CD4-positive, alpha-beta T cell treated with Interleukin-15 for 1 hour (primary cell): ENCODE measurements at regions not wholly inside any gene's neighbourhood (a gene's known extent, or its start where the extent isn't known, plus 50 kb on each side); places are given as distances from the start of the nearest gene placed in this dataset.
"Not testable (repeated sequence)": the region's sequence is repeated elsewhere in the genome, so short reads cannot be mapped to it uniquely, and the experiment has no call there.

Experiments used
- DNase-seq: peaks from one replicate; pipeline ENCODE4 v3.0.0-alpha.2; 2020

DNA sequence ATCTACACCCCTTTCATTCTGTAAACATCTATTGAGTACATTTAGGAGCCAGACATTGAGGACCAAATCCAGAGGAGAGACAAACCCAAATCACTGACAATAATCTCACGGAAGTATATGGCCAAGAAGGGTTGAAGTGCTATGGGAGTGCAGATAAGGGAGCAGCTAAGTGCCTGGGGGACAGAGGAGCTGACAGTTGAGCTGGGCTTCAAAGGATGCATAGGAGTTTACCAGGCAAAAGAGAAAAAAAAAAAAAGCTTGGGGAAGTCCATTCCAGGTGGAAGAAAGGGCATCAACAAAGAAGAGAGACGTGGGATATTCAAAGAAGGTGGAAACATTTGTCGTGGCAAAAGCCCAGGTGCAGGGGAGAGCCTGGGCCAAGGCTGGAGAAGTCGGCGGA, 60.5 kb upstream of the NANOS1 start:
- no peak for DNase-seq

DNA sequence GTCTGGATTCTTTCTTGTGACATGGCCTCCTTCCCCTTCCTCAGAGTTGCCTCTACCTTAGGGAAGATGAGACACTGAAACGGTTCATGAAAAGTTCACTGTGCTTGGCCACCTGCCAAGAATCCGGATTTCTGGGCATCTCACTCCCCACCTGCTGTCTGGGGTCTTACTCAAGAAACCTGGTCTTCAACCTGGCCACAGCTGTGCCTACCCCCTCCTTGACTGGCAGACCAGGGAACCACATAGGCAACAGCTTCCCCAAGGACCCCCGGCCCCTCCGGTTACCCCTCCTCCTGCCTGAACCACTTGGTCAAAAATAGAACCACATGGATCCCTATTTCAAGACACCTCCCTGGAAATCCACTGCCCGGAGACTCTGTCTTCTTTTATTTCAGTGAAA, 58.7 kb upstream of the NANOS1 start:
- no peak for DNase-seq

DNA sequence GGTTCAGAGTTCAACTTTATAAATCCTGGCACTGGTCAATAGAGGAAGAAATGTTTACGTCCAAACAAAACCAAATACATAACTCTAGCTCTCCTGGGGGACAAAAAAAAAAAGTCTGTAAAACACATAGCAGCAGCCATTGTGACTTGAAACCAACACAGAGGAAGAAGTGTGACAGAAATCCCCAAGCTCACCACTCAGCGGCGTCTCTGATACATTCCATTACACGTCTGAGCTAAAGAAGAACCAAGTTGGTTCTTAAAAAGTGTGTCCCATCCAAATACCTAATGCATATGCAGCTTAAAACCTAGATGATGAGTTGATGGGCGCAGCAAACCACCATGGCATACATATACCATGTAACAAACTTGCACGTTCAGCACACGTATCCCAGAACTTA, 58.3 kb upstream of the NANOS1 start:
- no peak for DNase-seq

DNA sequence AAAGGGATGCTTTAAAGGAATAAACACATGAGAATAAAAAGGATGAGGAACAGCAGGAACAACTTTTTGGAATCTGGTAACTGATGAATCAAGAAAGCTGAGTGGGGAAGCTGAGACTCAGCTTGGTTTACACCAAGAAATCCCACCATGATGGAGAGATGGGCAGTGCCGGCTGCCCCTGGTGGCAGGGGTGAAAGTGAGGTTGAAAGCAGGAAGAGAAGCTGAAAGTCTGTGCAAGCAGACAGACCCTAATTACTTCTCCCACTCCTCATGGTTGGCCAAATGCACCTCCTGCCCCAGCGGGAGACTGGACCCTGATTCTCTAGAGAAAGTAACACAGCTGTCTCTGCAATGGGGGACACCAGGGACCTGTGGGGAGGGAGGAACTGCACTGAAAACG, 57.6 kb upstream of the NANOS1 start:
- no peak for DNase-seq

DNA sequence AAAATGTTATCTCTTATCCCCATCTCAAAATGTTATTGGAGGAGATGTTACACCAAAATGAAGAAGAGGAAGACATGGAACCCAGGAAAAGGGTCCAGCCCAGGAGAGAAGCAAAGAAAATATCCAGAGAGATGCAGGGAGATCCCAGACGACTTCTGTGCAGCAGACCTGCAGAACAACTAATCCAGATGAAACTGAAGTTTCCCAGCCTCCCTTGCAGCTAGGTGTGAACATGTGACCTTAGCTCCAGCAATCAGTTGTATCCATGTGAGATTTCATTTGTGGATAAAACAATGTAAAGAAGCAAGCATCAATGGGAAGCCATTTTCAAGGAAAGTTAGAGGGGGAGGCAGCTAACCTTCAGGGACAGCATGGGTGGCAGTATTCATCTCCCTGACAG, 55.8 kb upstream of the NANOS1 start:
- no peak for DNase-seq

DNA sequence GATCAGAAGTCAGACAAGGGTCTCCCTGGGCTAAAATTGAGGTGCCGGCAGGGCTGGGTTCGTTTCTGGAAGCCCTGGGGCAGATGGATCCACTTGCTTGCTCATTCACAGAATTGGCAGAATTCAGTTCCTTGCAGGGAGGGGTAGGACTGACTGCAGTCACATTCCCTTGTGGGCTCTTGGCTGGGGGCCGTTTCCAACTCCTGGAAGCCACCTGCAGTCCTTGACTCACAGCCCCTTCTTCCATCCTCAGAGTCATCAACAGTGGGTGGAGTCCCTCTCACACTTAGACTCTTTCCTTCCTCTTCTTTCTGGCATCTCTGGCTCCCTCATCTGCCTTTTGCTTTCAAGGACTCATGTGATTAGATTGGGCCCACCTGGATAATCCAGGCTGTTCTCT, 54.6 kb upstream of the NANOS1 start:
- DNase-seq = no peak

DNA sequence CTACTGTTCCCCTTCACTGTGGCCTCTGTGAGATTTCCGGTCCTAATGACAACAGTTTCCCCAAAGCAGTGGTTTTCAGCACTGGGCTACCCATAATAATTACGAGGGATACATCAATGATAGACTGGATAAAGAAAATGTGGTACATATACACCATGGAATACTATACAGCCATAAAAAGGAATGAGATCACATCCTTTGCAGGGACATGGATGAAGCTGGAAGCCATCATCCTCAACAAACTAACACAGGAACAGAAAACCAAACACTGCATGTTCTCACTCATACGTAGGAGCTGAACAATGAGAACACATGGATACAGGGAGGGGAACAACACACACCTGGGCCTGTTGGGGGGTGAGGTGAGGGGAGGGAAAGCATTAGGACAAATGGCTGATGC, 53.3 kb upstream of the NANOS1 start:
- DNase-seq = not testable (repeated sequence)

DNA sequence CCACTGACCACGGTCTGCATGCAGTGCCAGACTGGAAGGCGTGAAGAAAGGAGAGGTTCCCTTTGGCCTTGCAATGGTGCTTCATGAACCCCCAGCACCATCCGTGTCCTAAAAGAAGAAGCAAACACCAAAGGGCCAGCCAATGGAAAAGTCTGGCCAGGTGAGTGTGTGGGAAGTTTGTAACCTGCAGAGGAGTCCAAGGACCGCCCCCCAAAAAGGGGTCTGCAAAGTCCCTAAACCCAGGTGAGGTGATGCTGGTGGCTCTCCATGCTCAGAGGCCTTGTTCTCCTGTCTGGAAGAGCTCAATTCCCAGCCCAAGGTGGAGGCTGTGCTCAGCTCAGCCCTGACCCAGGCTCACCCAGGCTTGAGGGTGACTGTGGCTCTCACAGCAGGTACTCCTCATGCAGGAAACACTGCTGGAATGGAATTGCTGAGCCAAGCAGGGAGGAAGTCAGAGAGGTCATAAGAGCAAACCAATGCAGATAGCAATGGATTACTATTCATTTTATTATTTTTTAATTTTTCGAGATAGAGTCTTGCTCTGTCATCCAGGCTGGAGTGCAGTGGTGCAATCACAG, 52.4 kb upstream of the NANOS1 start:
- DNase-seq = no peak

DNA sequence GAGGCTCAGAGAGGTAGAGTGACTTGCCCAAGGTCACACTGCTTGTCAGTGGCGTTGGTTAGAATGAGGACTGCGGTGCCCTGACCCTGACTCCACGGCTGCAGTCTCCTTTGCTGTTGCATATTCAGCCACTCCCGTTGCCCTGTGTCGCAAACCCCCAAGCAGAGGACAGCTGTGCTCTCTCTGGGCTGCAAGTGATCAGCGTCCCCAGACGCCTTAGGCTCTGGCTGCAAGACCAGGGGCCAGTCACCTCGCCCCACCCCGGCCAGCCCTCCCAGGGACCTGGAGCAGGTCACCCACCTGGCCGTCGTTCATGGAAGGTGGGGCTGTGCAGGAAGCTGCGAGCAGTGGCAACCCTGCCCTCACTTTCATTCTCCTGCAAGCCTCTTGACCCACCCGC, 51.7 kb upstream of the NANOS1 start:
- no peak for DNase-seq

DNA sequence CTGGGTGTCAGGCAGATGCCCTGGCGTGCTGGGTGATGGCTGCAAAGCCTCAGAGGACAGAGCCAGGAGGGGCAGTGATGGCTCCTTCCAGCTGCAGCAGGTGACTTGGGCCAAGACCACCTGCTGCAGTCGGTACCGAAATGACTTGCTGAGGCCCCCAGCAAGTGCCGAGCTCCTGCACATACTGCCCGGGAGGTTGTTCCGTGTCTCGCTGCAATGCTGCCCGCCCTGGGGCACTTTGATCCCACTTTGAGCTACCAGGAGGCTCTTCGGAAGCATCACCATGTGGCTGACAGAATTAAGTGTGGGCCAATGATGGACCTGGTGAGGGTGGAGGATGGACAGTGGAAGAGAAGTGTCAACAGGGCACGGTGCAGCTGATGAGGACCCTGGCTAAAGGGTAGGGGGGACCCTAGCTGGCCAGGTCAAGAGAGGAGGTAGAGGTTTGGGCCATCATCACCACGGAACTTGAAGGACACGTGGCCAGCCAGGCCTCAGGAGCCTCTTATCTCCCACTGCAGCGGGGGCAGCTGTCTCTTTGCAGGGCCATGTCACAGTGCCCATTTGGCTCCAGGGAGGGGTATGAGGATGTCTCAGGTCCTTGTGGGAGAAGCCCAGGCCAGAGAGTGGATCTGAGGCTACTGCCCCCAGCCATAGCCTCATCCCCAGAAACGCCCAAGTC, 51.1 kb upstream of the NANOS1 start:
- no peak for DNase-seq

DNA sequence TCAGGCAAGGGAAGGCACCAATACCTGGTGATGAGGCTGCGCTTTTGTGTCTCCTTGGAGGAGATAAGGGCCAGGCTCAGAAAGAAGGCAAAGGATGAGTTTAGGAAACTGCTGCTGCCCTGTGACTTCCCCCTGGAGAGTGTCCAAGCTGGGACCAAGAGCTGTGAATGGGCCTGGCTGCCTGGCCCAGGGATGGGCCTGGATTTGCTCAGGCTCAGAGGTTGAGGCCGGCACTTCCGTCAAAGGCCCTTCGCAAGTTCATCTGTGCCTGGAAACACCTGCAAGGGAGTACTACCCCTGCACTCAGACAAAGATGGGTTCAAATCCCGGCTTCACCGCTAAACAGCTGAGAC, 50.5 kb upstream of the NANOS1 start:
- no peak for DNase-seq

DNA sequence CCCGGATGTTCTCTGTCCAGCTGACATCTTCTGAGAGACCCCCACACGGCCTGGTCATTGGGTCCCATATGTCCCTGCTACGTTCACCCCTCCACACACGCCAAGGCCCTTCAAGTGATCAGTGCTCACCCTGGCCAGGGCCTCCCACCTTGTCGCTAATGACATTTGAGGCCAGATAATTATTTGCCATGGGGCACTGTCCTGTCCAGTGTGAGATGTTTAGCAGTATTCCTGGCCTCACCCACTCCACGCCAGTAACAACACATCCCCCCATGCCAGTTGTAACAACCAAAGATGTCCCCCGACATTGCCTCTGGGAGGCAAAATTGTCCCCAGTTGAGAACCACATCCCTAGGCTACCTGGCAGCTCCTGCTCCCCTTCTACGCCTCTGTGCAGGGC, 49.9 kb upstream of the NANOS1 start:
- DNase-seq = no peak
